ENCODE measurements at regions not wholly inside any gene's neighbourhood (a gene's known extent, or its start where the extent isn't known, plus 50 kb on each side); places are given as distances from the start of the nearest gene placed in this dataset.

DNA sequence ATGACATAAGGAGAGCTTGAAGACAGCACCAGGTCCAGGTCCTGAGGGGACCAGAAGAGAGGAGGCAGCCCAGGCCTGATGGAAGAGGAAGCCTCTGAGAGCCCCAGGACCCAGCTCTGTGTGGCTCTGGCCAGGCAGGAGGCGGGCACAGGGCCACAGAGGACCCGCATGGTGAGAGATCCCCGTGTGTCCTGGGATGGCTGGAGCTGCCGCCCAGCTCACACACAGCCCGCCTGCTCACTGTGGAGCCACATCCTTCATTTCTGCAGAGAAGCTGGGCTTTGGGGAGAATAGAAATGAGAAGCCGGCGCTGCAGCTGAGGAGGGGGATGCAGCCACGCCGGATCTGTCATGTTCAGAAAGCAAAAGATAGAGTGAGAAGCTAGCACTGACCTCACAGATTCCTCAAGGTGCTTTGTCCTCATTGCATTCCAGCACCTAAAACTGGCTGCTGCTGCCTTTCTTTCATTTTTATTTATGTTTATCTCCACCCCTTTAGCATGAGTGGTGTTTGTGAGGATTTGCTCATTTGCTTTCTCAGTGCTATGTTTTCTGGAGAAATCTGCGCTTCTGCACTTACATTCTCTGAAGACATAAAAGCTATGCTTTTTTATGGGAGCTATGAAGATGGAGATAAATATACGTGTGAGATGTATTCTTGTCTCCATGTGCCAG, 307.6 kb upstream of the MYT1L start:
- CTCF ChIA-PET: no interaction called here

More for the DNA sequence above, 307.6 kb upstream of the MYT1L start:
- no peak overlapping the region for H3K4me3 ChIP-seq (replicated peaks in 1 of 2; ENCODE audit: low read depth in 1 of 2, low read length in 2 of 2)
- no TSS peak for BruUV-seq (replicated peaks)
- no peaks in the 10 kb centered on the region for H3K27me3 ChIP-seq (ENCODE audit: insufficient read depth, low read length)
- ChIA-PET RAD21 (ENCODE audit: low non-redundant PET in 1 of 2, low total read pairs in 2 of 2, uncharacterized antibody in 2 of 2, unreplicated experiment in 2 of 2) (no interaction called here), POLR2A (no interaction called here)
- H3K9me3 ChIP-seq (ENCODE audit: control insufficient read depth in 1 of 2, insufficient read depth in 1 of 2, low read depth in 1 of 2, low read length in 2 of 2): no peaks in the 10 kb centered on the region
- H4K20me1 ChIP-seq (ENCODE audit: insufficient read depth): no peaks in the 10 kb centered on the region
- intact Hi-C loops (cut with micrococcal nuclease): no loop called here
- H3K4me2 ChIP-seq (ENCODE audit: low read length): no peak overlapping the region
- no peak for DNase-seq (ENCODE audit: low read depth, low spot score)
- no peak for TF ChIP-seq FOSL1 (IDR thresholded peaks at IDR 0.05; ENCODE audit: low read depth)
- TF ChIP-seq YY1 (IDR thresholded peaks at IDR 0.05; ENCODE audit: extremely low read depth, insufficient replicate concordance, low read depth, low read length): no peak
- TF ChIP-seq SP1 (IDR thresholded peaks at IDR 0.05; ENCODE audit: low read depth): no peak
- TF ChIP-seq RAD21 (IDR thresholded peaks at IDR 0.05; ENCODE audit: low read depth): no peak
- no peak for TF ChIP-seq ZNF274 (IDR thresholded peaks at IDR 0.05; ENCODE audit: low read depth, low read length)
- no peak for TF ChIP-seq REST (IDR thresholded peaks at IDR 0.05; ENCODE audit: low read depth)
- TF ChIP-seq MAX (IDR thresholded peaks at IDR 0.05): no peak
- TF ChIP-seq, protein P1, sequence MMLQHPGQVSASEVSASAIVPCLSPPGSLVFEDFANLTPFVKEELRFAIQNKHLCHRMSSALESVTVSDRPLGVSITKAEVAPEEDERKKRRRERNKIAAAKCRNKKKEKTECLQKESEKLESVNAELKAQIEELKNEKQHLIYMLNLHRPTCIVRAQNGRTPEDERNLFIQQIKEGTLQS (IDR thresholded peaks at IDR 0.05): no peak
- no peak for TF ChIP-seq CEBPB (IDR thresholded peaks at IDR 0.05; ENCODE audit: low read depth)
- TF ChIP-seq ZFX (IDR thresholded peaks at IDR 0.05): no peak
- TF ChIP-seq ZBTB33 (IDR thresholded peaks at IDR 0.05; ENCODE audit: extremely low read depth, insufficient replicate concordance, low read length): no peak
- TF ChIP-seq POLR2A (IDR thresholded peaks at IDR 0.05; ENCODE audit: borderline replicate concordance, extremely low read depth, insufficient read depth, insufficient read length): no peak
- no peak for TF ChIP-seq POLR2AphosphoS5 (IDR thresholded peaks at IDR 0.05; ENCODE audit: low read depth, low read length)
- no peak for TF ChIP-seq ELF1 (IDR thresholded peaks at IDR 0.05; ENCODE audit: borderline replicate concordance, low read depth)
- TF ChIP-seq SIN3A (IDR thresholded peaks at IDR 0.05; ENCODE audit: low read depth): no peak
- H3K27ac ChIP-seq (ENCODE audit: low read depth, low read length): no peak overlapping the region
- no peaks in the 10 kb centered on the region for H3K4me1 ChIP-seq (ENCODE audit: control insufficient read depth in 1 of 2, insufficient read depth in 2 of 2, low read length in 2 of 2)
- no peaks in the 10 kb centered on the region for H3K36me3 ChIP-seq (ENCODE audit: control insufficient read depth in 1 of 2, insufficient read depth in 2 of 2, low read length in 2 of 2)
- ATAC-seq: no peak
- no peaks in the 10 kb centered on the region for H3K9me2 ChIP-seq (ENCODE audit: insufficient read depth)
- no peak overlapping the region for H2AFZ ChIP-seq (ENCODE audit: low read depth, low read length, poor library complexity, severe bottlenecking)
- no peaks in the 10 kb centered on the region for H3K79me2 ChIP-seq (ENCODE audit: insufficient read depth, low read length)
- H3K9ac ChIP-seq (ENCODE audit: low read length): no peak overlapping the region

Data from HCT116 (cell line).